HG02943 (cell line): ENCODE measurements at regions not wholly inside any gene's neighbourhood (a gene's known extent, or its start where the extent isn't known, plus 50 kb on each side); places are given as distances from the start of the nearest gene placed in this dataset.

ENCODE experiments used
- ATAC-seq: cut with Tn5 transposase; IDR thresholded peaks from one replicate; pipeline ENCODE4 v1.9.1; 2021; ENCODE audit warnings: mild to moderate bottlenecking, low read depth, moderate library complexity; ENCODE audit not compliant: unreplicated experiment

DNA sequence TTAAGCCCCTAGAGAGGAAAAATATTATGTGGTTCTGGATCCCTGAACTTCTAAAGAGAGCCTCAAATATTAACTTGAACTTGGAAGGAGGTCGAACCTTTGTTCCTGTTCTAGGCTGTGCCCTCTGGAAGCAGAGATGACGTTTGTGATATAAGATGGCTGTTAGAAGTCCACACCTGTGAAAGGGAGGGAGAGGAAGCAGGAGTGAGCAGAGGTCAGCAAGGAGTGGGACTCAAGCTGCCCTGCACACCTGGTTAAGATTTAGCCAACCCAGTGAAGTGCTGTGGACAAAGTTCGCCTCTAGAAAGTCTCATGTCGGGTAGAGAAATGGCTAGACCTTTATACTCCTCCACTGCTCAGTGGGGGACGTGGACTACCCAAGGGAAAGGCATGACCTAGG is 566.2 kb downstream of the MID1IP1 start:
- no peak for ATAC-seq

DNA sequence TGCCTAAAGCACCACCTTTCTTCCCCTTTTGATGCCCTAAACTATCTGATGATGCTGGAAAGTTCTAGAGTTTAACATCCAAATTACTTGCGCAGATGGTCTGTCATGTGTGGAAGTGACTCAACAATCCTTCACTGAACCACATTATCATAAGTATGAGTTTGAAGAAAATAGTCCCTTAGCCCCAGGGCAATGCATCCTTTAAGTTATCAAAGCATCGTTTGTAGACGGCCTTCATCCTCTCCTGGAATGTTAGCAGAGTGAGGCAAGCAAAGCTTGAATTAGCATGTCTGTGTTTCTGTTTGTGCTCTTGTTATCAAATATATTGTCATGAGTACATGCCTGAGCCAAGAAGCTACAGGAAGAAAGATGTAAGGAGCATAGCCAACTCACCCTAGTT is 570.9 kb downstream of the MID1IP1 start:
- no peak for ATAC-seq

DNA sequence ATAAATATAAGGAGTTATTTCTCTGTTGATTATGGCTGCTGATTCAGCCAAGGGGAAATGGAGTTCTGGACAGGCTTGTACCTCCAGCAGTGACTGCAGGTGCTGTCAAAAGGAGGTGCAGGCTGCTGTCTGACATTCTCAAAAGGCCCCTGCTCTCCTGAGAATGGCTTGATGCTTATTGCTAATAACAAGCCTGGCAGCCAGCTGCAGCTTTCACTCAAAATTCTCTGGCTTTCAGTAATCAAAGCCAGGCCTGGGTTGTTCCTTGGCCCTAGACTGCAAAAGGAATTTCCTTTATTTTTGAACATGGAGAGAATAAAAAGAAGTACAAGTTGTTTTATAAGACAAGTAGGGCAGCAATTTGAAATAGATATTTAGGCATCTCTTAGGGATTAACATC is 575.9 kb downstream of the MID1IP1 start:
- no peak for ATAC-seq

DNA sequence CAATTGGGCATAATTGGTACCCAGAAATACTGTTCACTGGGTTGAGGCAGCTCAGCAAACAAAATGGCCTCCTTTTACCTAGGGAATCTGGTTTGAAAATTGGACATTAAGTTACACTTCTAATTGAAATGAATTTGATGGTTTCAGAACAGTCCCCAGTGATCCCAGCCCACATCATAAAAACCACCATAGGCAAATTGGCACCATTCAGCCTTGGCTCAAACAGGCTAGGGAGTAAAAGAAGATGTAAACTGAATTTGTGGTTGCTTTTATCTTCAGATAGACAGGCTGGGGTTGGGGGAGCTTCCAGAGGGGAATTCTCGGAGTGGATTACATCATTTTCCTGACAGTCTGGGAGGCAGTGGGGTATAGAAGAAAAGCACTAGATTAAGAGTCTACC is 576.5 kb downstream of the MID1IP1 start:
- no peak for ATAC-seq

DNA sequence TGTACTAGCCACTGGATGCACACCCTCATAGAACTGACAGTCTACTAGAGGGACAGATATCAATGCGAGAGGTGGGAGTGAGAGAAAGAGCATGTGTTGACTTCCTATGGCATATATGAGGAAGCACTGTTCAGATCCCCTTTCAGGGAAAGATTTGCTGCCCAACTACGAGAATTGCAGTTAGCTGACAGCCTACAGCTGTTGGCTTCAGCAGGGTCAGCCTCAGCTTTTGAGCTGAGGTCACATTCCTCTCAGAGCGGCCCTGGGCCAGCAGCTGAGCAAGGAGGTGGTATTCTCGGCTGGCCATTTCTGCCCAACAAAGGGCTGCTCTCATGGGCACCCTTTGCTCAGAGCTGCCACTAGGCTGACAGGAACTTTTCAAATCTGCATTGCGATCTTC is 580.2 kb downstream of the MID1IP1 start:
- ATAC-seq, result no peak

DNA sequence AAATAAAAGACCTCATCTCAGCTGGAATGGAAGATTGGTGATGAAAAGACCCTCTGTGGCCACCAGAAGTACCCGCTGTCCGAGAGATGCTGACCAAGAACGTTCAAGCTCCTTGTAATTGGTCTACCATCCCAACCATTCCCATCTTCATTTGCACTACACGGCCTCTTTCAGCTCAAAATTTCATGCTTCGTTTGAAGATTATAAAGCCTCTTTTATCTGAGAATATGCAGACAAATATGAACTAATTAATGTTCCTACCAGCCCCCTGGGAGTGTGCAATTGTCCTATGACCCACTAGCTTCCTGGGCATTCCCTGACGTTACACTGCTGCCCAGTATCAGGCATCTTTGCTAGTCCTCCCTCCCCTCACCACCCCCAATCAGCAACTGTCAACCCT is 583.7 kb downstream of the MID1IP1 start:
- no peak for ATAC-seq

DNA sequence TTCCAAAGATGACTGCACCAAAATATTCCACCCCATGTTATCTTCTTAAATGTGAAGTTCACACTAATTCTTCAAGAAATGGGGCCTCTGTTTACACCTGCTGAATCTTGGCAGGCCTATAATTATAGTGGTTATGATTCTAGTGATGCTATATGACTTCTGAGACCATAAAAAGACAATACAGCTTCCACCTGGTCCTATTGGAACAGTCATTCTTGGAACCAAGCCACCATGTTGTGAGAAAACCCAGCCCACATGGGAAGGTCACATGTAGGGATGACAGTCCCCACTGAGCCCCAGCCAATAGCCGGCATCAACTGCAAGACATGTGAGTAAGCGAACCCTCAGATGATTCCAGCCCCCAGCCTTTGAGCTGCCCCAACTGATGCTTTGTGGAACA is 587.5 kb downstream of the MID1IP1 start:
- no peak for ATAC-seq

DNA sequence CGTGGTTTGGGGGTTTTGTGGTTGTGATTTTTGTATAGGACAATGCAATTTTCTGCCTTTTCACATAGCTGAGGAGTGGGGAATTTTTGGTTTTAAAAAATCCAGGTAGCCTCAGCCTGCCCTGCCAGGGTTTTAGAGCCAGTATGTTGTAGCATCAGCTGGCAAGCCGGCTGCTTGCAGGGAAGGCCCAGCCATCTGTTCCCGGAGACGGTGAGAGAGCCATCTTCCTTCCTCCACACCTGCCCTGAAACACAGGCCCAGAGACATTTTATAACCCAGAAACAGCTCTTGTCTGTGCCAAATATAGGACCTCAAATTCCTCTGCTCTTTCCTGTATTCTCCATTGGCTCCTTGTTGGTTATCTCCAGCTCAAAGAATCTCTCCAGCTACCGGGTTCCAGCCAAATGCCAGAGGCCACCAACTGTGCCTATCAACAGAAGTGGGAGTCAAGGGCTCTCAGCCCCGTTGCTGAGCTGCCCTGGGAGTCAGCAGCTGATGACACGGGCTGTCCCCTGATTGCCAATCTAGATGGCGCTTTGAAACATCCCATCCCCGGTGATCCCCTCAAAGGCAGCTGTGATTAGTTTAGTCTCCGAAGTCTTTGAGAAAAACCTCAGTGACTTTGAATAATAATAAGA is 595.2 kb downstream of the MID1IP1 start:
- ATAC-seq, result no peak

DNA sequence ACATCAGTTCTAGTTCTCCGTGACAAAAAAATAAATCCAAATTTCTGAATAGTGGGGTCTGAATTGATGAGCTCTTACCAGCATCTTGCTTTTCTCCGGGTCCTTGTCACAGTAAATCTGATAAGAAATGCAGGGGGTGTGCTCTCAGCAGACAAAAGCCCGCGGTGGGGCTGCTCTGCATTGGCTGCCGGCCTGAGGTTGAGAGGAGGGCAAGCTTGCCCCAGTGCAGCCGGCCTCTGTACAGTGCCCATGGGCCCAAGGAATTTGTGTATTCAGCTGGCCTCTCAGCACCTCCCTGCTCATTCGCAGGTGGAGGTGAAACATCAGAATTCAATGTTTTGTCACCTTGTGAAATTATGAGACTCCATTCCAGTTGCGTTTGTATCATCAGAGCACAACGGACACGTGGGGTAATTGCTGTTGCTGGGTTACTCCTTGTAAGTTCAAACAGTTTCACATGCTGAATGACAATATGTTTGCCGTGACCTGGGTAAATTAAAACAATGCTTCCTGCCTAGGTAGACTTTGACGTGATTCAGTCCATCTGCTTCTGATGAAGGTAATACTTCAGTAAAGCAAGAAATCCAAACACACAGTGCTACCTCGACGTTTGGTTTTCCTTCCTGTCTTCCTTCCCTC is 596.4 kb downstream of the MID1IP1 start:
- ATAC-seq, result no peak

DNA sequence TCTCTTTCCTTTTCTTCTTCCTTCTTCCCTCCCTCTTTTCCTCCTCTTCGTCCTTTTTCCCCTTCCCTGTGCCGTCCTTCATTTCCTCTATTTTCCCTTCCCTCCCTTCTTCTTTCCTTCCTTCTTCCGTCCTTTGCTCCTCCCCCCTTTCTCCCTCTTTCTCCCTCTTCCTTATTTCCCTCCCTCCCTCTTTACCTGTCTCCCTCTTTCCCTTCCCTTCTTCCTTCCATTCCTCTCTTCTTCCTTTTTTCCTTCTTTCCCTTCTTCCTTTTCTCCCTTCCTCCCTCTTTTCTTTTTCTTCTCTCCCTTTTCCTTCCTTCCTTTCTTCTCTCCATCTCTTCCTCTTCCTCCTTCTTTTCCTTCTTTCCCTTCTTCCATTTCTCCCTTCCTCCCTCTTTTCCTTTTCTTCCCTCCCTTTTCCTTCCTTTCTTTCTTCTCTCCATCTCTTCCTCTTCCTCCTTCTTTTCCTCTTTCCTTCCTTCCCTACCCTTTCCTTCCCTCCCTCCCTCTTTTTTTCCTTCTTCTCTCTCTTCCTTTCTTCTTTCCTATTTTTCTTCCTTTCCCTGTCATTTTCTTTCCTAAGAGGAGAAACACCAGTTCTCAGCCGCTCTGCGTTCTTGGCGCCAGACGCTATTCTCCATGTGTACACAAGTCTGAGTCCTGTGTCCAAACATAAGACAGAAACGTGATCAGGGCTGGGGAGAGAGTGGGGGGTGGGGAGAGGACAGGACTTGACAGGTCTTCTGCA is 597.1 kb downstream of the MID1IP1 start:
- no peak for ATAC-seq

DNA sequence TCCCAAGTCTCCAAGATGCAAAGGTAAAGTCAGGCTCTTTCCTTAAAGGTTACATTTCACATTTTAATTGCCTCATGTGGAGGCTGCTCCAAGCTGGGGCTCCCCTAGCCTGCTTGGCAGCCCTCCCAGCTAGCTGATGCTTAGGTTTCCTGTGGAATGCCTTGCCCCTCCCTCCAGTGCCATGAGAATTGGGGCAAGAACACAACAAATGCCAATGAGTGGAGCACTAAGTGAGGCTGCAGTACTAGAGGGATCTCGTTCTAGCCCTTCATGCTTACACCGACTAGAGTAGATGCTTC is 597.7 kb downstream of the MID1IP1 start:
- ATAC-seq, result no peak

DNA sequence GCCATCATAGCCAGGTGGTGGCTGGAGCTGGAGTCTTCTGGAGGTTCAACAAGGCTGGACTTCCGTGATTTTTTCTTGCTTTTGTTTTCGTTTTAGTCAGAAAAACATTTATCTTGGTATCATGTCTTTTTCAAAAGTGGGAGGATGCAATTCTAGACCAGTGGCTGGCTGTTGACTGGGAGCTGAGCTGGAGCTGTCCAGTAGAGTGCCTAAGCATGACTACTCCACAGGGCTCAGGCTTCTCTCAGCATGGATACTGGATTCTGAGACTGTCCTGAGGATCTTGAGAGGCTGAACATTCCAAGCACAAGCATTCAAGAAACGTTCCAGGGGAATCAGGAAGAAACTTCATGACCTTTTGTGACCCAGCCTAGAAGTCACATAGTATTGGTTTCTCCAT is 598.1 kb downstream of the MID1IP1 start:
- no peak for ATAC-seq

DNA sequence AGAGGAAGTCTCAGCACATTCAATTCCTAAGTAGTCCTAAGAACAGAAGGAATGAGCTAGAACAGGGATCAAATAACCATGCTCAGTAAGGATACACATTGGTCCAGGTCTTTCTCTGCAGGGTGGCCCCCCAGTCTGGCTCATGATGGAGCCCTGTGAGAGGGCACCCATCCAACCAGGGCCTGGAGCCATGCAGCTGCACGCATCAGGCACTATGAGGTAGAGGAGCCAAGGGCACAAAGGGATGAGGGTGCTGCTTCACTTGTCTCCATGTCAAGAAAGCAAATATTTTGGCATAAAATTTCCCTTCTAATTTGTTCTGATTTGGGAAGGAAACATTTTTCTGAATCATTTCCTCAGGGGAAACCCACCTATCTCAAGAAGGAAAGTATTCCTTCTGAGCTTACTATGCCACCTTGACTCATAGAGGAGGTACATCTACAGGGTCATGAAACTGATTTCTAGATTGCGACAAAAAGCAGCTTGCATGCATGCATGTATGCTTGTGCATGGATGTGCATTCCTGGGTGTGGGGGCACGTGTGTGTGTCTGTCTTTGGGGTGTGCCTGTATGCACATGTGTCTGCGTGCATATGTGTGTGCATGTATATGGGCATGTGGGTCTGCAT is 600.3 kb downstream of the MID1IP1 start:
- no peak for ATAC-seq

DNA sequence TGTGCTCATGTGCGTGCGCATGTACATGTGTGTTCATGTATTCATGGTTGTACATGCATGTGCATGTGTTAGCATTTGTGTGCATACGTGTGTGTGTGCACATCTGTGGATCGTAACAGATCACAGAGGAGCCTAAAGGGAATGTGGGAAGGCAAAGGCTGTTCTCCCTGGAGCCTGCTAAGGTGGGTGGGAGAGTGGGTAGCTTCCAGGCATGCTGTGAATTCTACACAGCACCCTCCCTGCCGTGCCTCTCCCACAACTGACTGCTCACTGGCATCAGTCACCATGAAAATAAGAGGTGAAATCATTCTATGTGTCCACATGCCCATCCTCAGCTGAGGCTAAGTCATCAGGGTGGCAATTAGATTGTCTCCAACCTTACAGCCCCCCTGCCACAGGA is 600.9 kb downstream of the MID1IP1 start:
- no peak for ATAC-seq

DNA sequence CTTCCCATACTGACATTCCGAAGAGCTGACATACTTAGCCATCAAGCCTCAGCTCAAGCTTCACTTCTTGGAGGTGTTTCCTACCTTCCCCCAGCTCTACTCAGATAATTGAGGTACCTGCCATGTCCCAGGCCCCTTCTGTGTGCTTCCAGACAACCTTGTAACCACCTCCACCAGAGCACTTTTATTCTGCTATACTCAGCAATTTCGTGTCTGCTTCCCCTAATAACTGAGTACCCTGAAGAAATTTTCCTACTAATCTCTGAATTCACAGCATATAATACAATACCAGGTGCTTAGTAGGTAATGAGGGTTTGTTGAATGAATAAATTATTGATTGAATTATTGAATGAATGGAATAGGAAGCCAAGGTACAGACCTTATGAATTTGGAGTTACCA is 605.5 kb downstream of the MID1IP1 start:
- no peak for ATAC-seq

DNA sequence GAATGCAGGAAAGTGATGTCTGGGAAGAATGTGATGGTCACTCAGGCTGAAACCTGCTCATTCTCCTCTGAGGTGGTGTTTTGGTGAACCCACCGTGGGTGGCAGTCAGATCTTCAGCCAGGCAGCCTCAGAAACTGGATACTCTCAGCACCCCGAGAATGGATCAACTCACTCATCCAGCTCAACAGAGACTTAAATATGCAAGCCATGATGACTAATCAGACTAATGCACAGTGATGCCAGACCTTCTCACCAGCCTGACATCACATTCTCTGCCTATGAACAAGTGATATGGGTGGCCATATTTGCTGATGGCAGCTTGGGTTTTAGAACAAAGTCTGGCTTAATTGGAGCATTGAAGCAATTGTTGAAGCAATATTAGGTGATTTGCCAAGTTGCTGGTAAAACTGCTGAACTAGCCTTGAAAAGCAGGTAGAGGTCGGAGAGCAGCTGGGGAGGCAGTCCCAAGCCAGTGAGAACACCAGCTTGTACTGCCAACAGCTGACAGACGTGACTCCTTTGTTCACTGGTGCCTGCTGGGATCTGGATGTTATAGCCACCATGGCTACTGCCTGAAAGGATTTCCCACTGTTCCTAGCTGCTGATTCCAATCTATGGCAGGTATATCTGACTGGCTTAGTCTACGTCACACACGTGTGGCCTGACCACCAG is 608.1 kb downstream of the MID1IP1 start:
- no peak for ATAC-seq

DNA sequence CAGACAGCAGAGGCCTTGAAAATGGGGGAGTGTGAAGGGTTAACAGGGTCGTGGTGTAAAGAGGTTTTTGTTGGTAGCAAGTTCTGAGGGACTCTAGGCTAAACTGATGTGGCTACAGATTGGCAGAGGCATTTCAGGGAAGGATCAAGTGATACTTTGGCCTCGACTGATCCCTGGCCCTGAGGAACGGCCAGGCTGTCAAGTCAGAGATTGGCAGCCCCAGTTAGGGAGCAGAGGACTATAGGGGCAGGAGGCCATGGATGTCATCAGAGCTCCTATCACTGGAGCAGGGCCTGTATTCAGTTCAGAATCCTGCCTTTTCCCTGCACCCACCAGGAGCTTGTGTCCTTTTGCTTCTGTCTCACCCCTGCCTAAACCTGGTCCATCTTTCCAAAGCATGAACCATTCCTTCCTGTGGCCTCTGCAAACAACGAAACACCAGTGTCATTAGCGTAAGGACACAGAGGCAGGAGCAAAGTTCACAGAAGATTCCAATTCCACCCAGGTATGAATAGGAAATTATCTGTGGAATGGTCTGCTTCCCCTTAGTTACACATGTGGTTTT is 613.1 kb downstream of the MID1IP1 start:
- no peak for ATAC-seq

DNA sequence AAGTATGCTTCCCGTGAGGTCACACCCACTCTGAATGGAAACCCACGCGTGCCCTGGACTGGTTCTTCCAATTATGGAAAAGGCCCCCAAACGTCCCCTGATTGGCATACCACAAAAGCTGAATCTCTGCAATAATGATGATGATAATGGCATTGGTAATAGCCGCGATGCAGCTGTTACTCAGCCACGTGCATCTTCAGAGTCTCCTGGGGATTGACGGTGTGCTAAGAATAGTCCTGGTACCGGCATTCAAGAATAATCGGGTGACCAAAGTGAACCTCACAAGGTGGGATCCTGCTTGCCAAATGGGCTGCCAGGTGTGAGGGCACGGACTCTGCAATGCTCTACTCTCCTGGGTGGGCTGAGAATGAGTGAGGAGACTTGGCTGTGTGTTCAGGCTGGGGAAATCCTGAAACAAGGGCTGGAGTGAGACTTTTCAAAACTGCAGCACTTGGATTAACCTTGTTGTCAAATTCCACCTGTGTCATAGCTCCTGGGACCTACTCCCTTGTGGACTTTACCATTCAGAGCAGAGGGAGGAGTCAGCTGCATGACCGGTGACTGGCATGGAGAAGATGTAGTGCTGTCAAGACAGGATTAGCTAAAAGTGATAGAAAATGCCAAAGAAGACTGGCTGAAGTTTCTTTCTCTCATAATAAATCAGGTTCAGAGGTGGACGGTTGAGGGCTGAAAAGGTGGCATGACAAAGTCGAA is 615.4 kb downstream of the MID1IP1 start:
- ATAC-seq, result no peak

DNA sequence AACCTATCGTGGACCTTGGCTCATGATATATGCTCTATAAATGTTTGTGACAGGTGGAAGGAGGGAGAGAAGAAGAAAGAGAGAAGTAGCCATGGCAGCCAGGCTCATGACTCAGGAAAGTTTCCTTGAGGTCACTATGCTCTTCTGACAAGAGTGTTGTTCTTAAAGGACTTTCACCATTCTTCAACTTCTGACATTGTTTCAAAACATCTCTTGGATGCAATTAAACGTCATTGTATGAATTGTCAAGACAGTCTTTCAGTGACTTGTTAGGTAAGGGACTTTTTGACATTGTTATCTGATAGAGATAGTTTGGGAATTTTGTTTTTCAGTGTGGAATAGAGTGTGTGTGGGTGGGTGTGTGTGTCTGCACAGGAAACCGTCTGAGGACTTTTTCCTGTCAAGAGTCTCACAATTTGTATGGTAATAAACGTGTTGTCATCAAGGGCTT is 617.0 kb downstream of the MID1IP1 start:
- no peak for ATAC-seq
